ENCODE measurements at regions not wholly inside any gene's neighbourhood (a gene's known extent, or its start where the extent isn't known, plus 50 kb on each side); places are given as distances from the start of the nearest gene placed in this dataset.

DNA sequence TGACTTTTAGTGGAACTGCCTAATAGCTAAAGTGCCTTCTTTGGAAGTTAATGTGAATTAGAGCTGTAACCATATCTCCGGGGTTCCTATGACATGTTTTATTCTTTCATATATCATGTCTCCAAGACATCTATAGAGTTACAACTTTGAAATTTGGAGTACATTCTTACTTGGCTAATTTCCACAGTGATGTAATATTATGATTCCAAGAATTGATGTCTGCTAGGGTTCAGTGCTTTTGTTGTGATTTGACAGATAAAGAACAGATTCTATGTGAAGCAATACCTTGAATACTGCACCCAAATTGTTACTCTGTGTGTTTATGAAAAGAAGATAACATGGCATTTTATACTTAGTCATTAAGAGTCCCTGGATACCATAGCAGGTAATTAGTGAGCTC, 934.3 kb downstream of the NTRK3 start:
- Histone ChIP-seq H3K9me3 (ENCODE audit: severe bottlenecking) (no peaks in the 10 kb centered on the region), H3K27me3 (ENCODE audit: insufficient read depth, poor library complexity, severe bottlenecking) (no peaks in the 10 kb centered on the region), H3K27ac (ENCODE audit: poor library complexity, severe bottlenecking) (no peak overlapping the region), H3K4me3 (ENCODE audit: severe bottlenecking) (no peak overlapping the region), H3K36me3 (ENCODE audit: low read depth) (no peaks in the 10 kb centered on the region), H3K4me1 (ENCODE audit: insufficient read depth, poor library complexity, severe bottlenecking) (no peaks in the 10 kb centered on the region)
- TF ChIP-seq CTCF (IDR thresholded peaks at IDR 0.05; ENCODE audit: poor library complexity, severe bottlenecking), result no peak
- ATAC-seq (ENCODE audit: low read depth) (no peak), DNase-seq (ENCODE audit: low spot score) (no peak)

DNA sequence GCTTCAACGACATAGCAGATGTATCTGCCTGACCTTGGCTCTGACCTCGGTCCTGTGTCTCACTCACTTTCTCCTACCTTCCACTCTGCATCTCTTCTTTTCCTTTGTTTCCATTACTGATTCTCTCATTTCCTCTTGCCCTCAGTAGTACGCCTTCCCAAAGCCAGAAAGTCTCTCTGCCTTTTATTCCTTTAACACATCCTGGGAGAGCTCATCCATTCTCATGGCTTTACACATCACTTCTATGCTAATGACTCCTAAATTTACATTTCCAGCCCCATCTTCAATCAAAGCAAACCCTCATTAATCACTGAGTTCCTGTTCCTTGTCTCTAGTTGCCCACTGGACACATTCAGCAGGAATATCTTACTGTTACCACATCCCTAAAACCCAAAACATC, 938.6 kb downstream of the NTRK3 start:
- Histone ChIP-seq H3K4me1 (ENCODE audit: insufficient read depth, poor library complexity, severe bottlenecking) (no peaks in the 10 kb centered on the region), H3K9me3 (ENCODE audit: severe bottlenecking) (no peaks in the 10 kb centered on the region), H3K36me3 (ENCODE audit: low read depth) (no peaks in the 10 kb centered on the region), H3K27ac (ENCODE audit: poor library complexity, severe bottlenecking) (no peak overlapping the region), H3K4me3 (ENCODE audit: severe bottlenecking) (no peak overlapping the region), H3K27me3 (ENCODE audit: insufficient read depth, poor library complexity, severe bottlenecking) (no peaks in the 10 kb centered on the region)
- no peak for TF ChIP-seq CTCF (IDR thresholded peaks at IDR 0.05; ENCODE audit: poor library complexity, severe bottlenecking)
- DNase-seq (ENCODE audit: low spot score), result no peak
- no peak for ATAC-seq (ENCODE audit: low read depth)

DNA sequence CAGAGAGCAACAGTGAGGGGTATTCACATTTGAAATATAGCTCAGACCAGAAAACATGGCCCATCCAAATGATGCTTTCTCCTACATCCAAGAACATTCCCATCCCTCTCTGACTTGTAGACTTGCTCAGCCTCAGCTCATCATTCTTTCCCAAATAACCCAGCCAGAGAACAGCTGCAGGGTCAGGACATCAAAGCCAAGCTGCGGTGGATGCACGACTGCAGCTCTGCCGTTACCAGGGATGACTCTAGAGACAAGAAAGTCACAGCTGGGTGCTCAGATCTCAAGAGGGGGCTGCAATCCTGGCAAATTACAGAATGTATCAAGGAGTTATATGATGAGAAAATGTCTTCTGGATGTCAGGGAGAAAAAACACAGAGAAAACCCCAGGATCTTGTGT, 944.3 kb downstream of the NTRK3 start:
- H3K27ac ChIP-seq (ENCODE audit: poor library complexity, severe bottlenecking), result no peak overlapping the region
- no peaks in the 10 kb centered on the region for H3K36me3 ChIP-seq (ENCODE audit: low read depth)
- H3K9me3 ChIP-seq (ENCODE audit: severe bottlenecking), result no peaks in the 10 kb centered on the region
- H3K4me3 ChIP-seq (ENCODE audit: severe bottlenecking), result no peak overlapping the region
- DNase-seq (ENCODE audit: low spot score) (no peak), ATAC-seq (ENCODE audit: low read depth) (no peak)
- no peak for TF ChIP-seq CTCF (IDR thresholded peaks at IDR 0.05; ENCODE audit: poor library complexity, severe bottlenecking)
- H3K4me1 ChIP-seq (ENCODE audit: insufficient read depth, poor library complexity, severe bottlenecking), result no peaks in the 10 kb centered on the region
- H3K27me3 ChIP-seq (ENCODE audit: insufficient read depth, poor library complexity, severe bottlenecking), result no peaks in the 10 kb centered on the region

- no peaks in the 10 kb centered on the region for H3K36me3 ChIP-seq (ENCODE audit: low read depth)
- ATAC-seq (ENCODE audit: low read depth) (no peak), DNase-seq (ENCODE audit: low spot score) (no peak)
- H3K4me3 ChIP-seq (ENCODE audit: severe bottlenecking), result no peak overlapping the region
- H3K27me3 ChIP-seq (ENCODE audit: insufficient read depth, poor library complexity, severe bottlenecking), result no peaks in the 10 kb centered on the region
- no peak overlapping the region for H3K27ac ChIP-seq (ENCODE audit: poor library complexity, severe bottlenecking)
- H3K4me1 ChIP-seq (ENCODE audit: insufficient read depth, poor library complexity, severe bottlenecking), result no peaks in the 10 kb centered on the region
- no peak for TF ChIP-seq CTCF (IDR thresholded peaks at IDR 0.05; ENCODE audit: poor library complexity, severe bottlenecking)
- no peaks in the 10 kb centered on the region for H3K9me3 ChIP-seq (ENCODE audit: severe bottlenecking)
Measured at GRCh38 chr15:87300146-87300545, 956.4 kb downstream of the NTRK3 start.

- no peaks in the 10 kb centered on the region for H3K4me1 ChIP-seq (ENCODE audit: insufficient read depth, poor library complexity, severe bottlenecking)
- no peaks in the 10 kb centered on the region for H3K9me3 ChIP-seq (ENCODE audit: severe bottlenecking)
- no peaks in the 10 kb centered on the region for H3K36me3 ChIP-seq (ENCODE audit: low read depth)
- DNase-seq (ENCODE audit: low spot score) (no peak), ATAC-seq (ENCODE audit: low read depth) (no peak)
- no peak overlapping the region for H3K4me3 ChIP-seq (ENCODE audit: severe bottlenecking)
- H3K27me3 ChIP-seq (ENCODE audit: insufficient read depth, poor library complexity, severe bottlenecking), result no peaks in the 10 kb centered on the region
- no peak overlapping the region for H3K27ac ChIP-seq (ENCODE audit: poor library complexity, severe bottlenecking)
- no peak for TF ChIP-seq CTCF (IDR thresholded peaks at IDR 0.05; ENCODE audit: poor library complexity, severe bottlenecking)
Measured at GRCh38 chr15:87294854-87295253, 961.7 kb downstream of the NTRK3 start.

All from RWPE2 (cell line).